ENCODE measurements at regions not wholly inside any gene's neighbourhood (a gene's known extent, or its start where the extent isn't known, plus 50 kb on each side); places are given as distances from the start of the nearest gene placed in this dataset.

- no peak for TF ChIP-seq ZNF148 (tag by site-specific recombination; IDR thresholded peaks at IDR 0.05; ENCODE audit: borderline replicate concordance)
- no peak for TF ChIP-seq ZNF776 (tag by site-specific recombination; IDR thresholded peaks at IDR 0.05; ENCODE audit: borderline replicate concordance)
Measured at GRCh38 chr15:59835776-59836175, 146.7 kb upstream of the BNIP2 start (continued).

GRCh38 chr15:59834528-59834927, 145.4 kb upstream of the BNIP2 start:
- no peak overlapping the region for H3K4me3 ChIP-seq (ENCODE audit: low read depth, low read length)
- no peaks in the 10 kb centered on the region for H3K9me3 ChIP-seq (ENCODE audit: control insufficient read depth, insufficient read depth, low read depth, low read length)
- no peak for TF ChIP-seq MEIS1 (CRISPR knock-in tag; IDR thresholded peaks at IDR 0.05; ENCODE audit: borderline replicate concordance)
- no peak for TF ChIP-seq ZNF350 (tag by site-specific recombination; IDR thresholded peaks at IDR 0.05)
- no peak for TF ChIP-seq ZNF112 (tag by site-specific recombination; IDR thresholded peaks at IDR 0.05)
- no peak for TF ChIP-seq BCL11A (tag by site-specific recombination; IDR thresholded peaks at IDR 0.05; ENCODE audit: low read depth)
- no peak for TF ChIP-seq ZNF121 (tag by site-specific recombination; IDR thresholded peaks at IDR 0.05)
- ChIA-PET CTCF (interaction anchor here (0.6 to 0.7 kb wide), 3 partner anchors 71 to 144 kb away, joined by 4 read pairs; no protein-coding TSS in a partner anchor), POLR2A (no interaction called here)
- H3K4me1 ChIP-seq (ENCODE audit: control insufficient read depth, insufficient read depth, low read length): no peaks in the 10 kb centered on the region
- no peak overlapping the region for H3K27ac ChIP-seq (ENCODE audit: extremely low read depth, low read depth, low read length)
- H3K36me3 ChIP-seq (ENCODE audit: control insufficient read depth in 2 of 2, insufficient read depth in 1 of 2, low read length in 2 of 2): no peaks in the 10 kb centered on the region

GRCh38 chr15:59833366-59833765, 144.2 kb upstream of the BNIP2 start:
- CTCF ChIA-PET: no interaction called here
- no peak overlapping the region for H3K27ac ChIP-seq (ENCODE audit: extremely low read depth, low read depth, low read length)
- H3K4me3 ChIP-seq (ENCODE audit: low read depth, low read length): no peak overlapping the region
- H3K9me3 ChIP-seq (ENCODE audit: control insufficient read depth, insufficient read depth, low read depth, low read length): no peaks in the 10 kb centered on the region
- H3K4me1 ChIP-seq (ENCODE audit: control insufficient read depth, insufficient read depth, low read length): no peaks in the 10 kb centered on the region
- POLR2A ChIA-PET: no interaction called here
- H3K36me3 ChIP-seq (ENCODE audit: control insufficient read depth in 2 of 2, insufficient read depth in 1 of 2, low read length in 2 of 2): no peaks in the 10 kb centered on the region
- TF ChIP-seq ZNF202 (tag by site-specific recombination; IDR thresholded peaks at IDR 0.05; ENCODE audit: borderline replicate concordance) (no peak), PRDM6 (tag by site-specific recombination; IDR thresholded peaks at IDR 0.05) (no peak), ZNF624 (tag by site-specific recombination; IDR thresholded peaks at IDR 0.05) (no peak), ZSCAN4 (tag by site-specific recombination; IDR thresholded peaks at IDR 0.05) (no peak), REST (tag by site-specific recombination; IDR thresholded peaks at IDR 0.05) (no peak), ZNF488 (tag by site-specific recombination; IDR thresholded peaks at IDR 0.05) (no peak), SCRT1 (tag by site-specific recombination; IDR thresholded peaks at IDR 0.05; ENCODE audit: borderline replicate concordance) (no peak), ZNF596 (tag by site-specific recombination; IDR thresholded peaks at IDR 0.05) (no peak), ZBTB1 (tag by site-specific recombination; IDR thresholded peaks at IDR 0.05) (no peak), ZNF639 (tag by site-specific recombination; IDR thresholded peaks at IDR 0.05) (no peak), ZNF211 (tag by site-specific recombination; IDR thresholded peaks at IDR 0.05; ENCODE audit: low read depth) (no peak), ZNF48 (tag by site-specific recombination; IDR thresholded peaks at IDR 0.05) (no peak), ZBTB49 (tag by site-specific recombination; IDR thresholded peaks at IDR 0.05; ENCODE audit: low read depth) (no peak)
